OCI-LY1 (cell line): ENCODE measurements at regions not wholly inside any gene's neighbourhood (a gene's known extent, or its start where the extent isn't known, plus 50 kb on each side); places are given as distances from the start of the nearest gene placed in this dataset.

ENCODE experiments used
- H2AFZ ChIP-seq: fragments of 200-600 bp; sonication (generic), shearing (Covaris generic); 2 replicates; pipeline ENCODE4 v1.6.0; 2014; ENCODE audit warnings: antibody characterized with exemption, mild to moderate bottlenecking, low read length
- H3F3A ChIP-seq: fragments of 200-600 bp; sonication (generic), shearing (Covaris generic); 2 replicates; pipeline ENCODE4 v1.6.0; 2014; ENCODE audit warnings: mild to moderate bottlenecking, antibody characterized with exemption, low read length, moderate library complexity; ENCODE audit not compliant: insufficient read depth
- H3K27ac ChIP-seq: fragments of 200-600 bp; sonication (generic); 2 replicates; pipeline ENCODE4 v1.5.1; 2014; ENCODE audit warnings: low read length, mixed run types, mild to moderate bottlenecking, low read depth; ENCODE audit not compliant: poor library complexity, severe bottlenecking
- H3K27me3 ChIP-seq: fragments of 200-600 bp; sonication (generic); 2 replicates; pipeline ENCODE4 v1.6.0; 2014; ENCODE audit warnings: antibody characterized with exemption, mild to moderate bottlenecking, low read length, moderate library complexity; ENCODE audit not compliant: insufficient read depth
- H3K36me3 ChIP-seq: fragments of 200-600 bp; sonication (generic); 2 replicates; pipeline ENCODE4 v1.6.1; 2014; ENCODE audit warnings: mild to moderate bottlenecking, antibody characterized with exemption, low read length, moderate library complexity, mixed read lengths; ENCODE audit not compliant: insufficient read depth
- H3K4me1 ChIP-seq: fragments of 200-600 bp; sonication (generic); 2 replicates; pipeline ENCODE4 v1.5.1; 2014; ENCODE audit warnings: mild to moderate bottlenecking, low read length, moderate library complexity; ENCODE audit not compliant: insufficient read depth, severe bottlenecking
- H3K4me2 ChIP-seq: fragments of 200-600 bp; sonication (generic), shearing (Covaris generic); 2 replicates; pipeline ENCODE4 v1.6.1; 2014; ENCODE audit warnings: low read length
- H3K4me3 ChIP-seq: fragments of 200-600 bp; sonication (generic); 2 replicates; pipeline ENCODE4 v1.5.1; 2014; ENCODE audit warnings: low read length, low read depth, mild to moderate bottlenecking, mixed read lengths; ENCODE audit not compliant: poor library complexity, severe bottlenecking
- H3K79me2 ChIP-seq: fragments of 200-600 bp; shearing (Covaris generic); 2 replicates; pipeline ENCODE4 v1.6.1; 2016; ENCODE audit warnings: mixed run types, low read length, mixed read lengths; ENCODE audit not compliant: insufficient read depth
- H3K9ac ChIP-seq: fragments of 200-600 bp; sonication (generic), shearing (Covaris generic); 2 replicates; pipeline ENCODE4 v1.6.1; 2014; ENCODE audit warnings: mild to moderate bottlenecking, low read length, mixed read lengths
- H3K9me2 ChIP-seq: fragments of 200-600 bp; sonication (generic), shearing (Covaris generic); 2 replicates; pipeline ENCODE4 v1.6.1; 2014; ENCODE audit warnings: low read depth, mild to moderate bottlenecking, low read length, mixed read lengths
- H3K9me3 ChIP-seq: fragments of 200-600 bp; shearing (Covaris generic); 2 replicates; pipeline ENCODE4 v1.6.1; 2014; ENCODE audit warnings: low read length, mixed read lengths
- H4K20me1 ChIP-seq: fragments of 200-600 bp; sonication (generic), shearing (Covaris generic); 2 replicates; pipeline ENCODE4 v1.6.0; 2016; ENCODE audit warnings: mild to moderate bottlenecking, low read length; ENCODE audit not compliant: insufficient read depth
- CTCF ChIP-seq: fragments of 200-600 bp; sonication (generic), shearing (Covaris generic); IDR thresholded peaks from 2 replicates; pipeline ENCODE4 v1.5.1; 2017; ENCODE audit warnings: mild to moderate bottlenecking, antibody characterized with exemption, low read length, moderate library complexity, mixed read lengths
- EZH2 ChIP-seq: fragments of 200-600 bp; sonication (generic), shearing (Covaris generic); IDR thresholded peaks from 2 replicates; pipeline ENCODE4 v1.8.0; 2017; ENCODE audit warnings: borderline replicate concordance, mixed run types, mild to moderate bottlenecking, antibody characterized with exemption, low read length, moderate library complexity, mixed read lengths

- Histone ChIP-seq H3K9ac (no peak overlapping the region), H4K20me1 (no peaks in the 10 kb centered on the region), H3K4me3 (no peak overlapping the region), H3K79me2 (no peaks in the 10 kb centered on the region), H3K4me2 (no peak overlapping the region), H3K27me3 (no peaks in the 10 kb centered on the region), H3K9me2 (no peaks in the 10 kb centered on the region), H3F3A (no peaks in the 10 kb centered on the region), H3K36me3 (no peaks in the 10 kb centered on the region), H2AFZ (no peak overlapping the region), H3K9me3 (no peaks in the 10 kb centered on the region), H3K4me1 (no peaks in the 10 kb centered on the region), H3K27ac (no peak overlapping the region)
- no peak for TF ChIP-seq CTCF
- TF ChIP-seq EZH2: no peak
Observed at GRCh38 chr1:36692465-36693160, 209.9 kb upstream of the CSF3R start.

- no peak overlapping the region for H3K4me2 ChIP-seq
- no peaks in the 10 kb centered on the region for H4K20me1 ChIP-seq
- H3K4me1 ChIP-seq: no peaks in the 10 kb centered on the region
- no peak overlapping the region for H3K9ac ChIP-seq
- TF ChIP-seq CTCF (no peak), EZH2 (no peak)
- H3K79me2 ChIP-seq: no peaks in the 10 kb centered on the region
- H3K27me3 ChIP-seq: peaks cover 4% of the 10 kb centered on the region; the same call in 1 of the 2 replicates
- H3F3A ChIP-seq: no peaks in the 10 kb centered on the region
- H3K36me3 ChIP-seq: no peaks in the 10 kb centered on the region
- H3K9me3 ChIP-seq: no peaks in the 10 kb centered on the region
- no peak overlapping the region for H2AFZ ChIP-seq
- no peak overlapping the region for H3K27ac ChIP-seq
- H3K9me2 ChIP-seq: no peaks in the 10 kb centered on the region
- H3K4me3 ChIP-seq: no peak overlapping the region
Observed at GRCh38 chr1:36691374-36691773, 208.7 kb upstream of the CSF3R start.

GRCh38 chr1:36689992-36690391 lies 207.3 kb upstream of the CSF3R start:
- H2AFZ ChIP-seq: no peak overlapping the region
- no peak overlapping the region for H3K4me3 ChIP-seq
- H3K36me3 ChIP-seq: no peaks in the 10 kb centered on the region
- H3K79me2 ChIP-seq: no peaks in the 10 kb centered on the region
- no peaks in the 10 kb centered on the region for H3K9me2 ChIP-seq
- H3K4me2 ChIP-seq: no peak overlapping the region
- no peaks in the 10 kb centered on the region for H3K9me3 ChIP-seq
- H3K27me3 ChIP-seq: peaks cover 4% of the 10 kb centered on the region; the same call in 1 of the 2 replicates
- no peaks in the 10 kb centered on the region for H3F3A ChIP-seq
- H3K27ac ChIP-seq: no peak overlapping the region
- H3K4me1 ChIP-seq: no peaks in the 10 kb centered on the region
- H4K20me1 ChIP-seq: no peaks in the 10 kb centered on the region
- H3K9ac ChIP-seq: no peak overlapping the region
- no peak for TF ChIP-seq CTCF
- TF ChIP-seq EZH2: no peak
